Right lobe of liver (tissue), 4 donors: ENCODE measurements at regions not wholly inside any gene's neighbourhood (a gene's known extent, or its start where the extent isn't known, plus 50 kb on each side); places are given as distances from the start of the nearest gene placed in this dataset.

Source experiments
- POLR2A ChIP-seq: fragments of 450-650 bp; IDR thresholded peaks from one replicate; pipeline ENCODE4 v1.6.1; 2017; ENCODE audit warnings: antibody characterized with exemption, mild to moderate bottlenecking
- TF ChIP-seq, protein P1 (sequence below), 4 donors: fragments of 200-600 bp in 3 of 4; fragments of 450-650 bp in 1 of 4; IDR thresholded peaks; one replicate each; pipeline versions ENCODE4 v1.5.1 to v1.8.0; 2016 to 2022; ENCODE audit warnings: antibody characterized with exemption in 4 of 4, mild to moderate bottlenecking in 2 of 4
- donor health status: DM: no; HTN: no; CAD: no.
- donor health status: DM: no; HTN: no; CAD: no.
- donor health status: DM: no; HTN: yes; CAD: no.

DNA sequence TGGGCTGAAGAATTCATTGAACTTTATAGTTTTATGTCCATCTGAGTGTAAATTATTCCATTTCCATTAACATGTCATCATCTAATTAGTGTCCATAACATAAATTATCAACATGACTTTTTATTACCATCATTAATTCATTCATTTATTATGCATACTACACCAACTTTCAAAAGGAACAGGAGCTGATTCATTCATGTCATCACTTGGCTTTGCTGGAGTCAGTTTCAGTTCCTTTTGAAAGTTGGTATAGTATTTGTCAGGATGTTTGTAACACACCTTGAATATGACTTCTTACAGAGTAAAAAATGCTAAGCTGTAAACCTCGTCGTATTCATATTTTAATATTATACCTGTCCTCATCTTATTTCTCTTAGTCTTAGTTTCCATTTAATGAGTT is 298.0 kb upstream of the RBMS3 start:
- TF ChIP-seq POLR2A = no peak
- TF ChIP-seq, protein P1, sequence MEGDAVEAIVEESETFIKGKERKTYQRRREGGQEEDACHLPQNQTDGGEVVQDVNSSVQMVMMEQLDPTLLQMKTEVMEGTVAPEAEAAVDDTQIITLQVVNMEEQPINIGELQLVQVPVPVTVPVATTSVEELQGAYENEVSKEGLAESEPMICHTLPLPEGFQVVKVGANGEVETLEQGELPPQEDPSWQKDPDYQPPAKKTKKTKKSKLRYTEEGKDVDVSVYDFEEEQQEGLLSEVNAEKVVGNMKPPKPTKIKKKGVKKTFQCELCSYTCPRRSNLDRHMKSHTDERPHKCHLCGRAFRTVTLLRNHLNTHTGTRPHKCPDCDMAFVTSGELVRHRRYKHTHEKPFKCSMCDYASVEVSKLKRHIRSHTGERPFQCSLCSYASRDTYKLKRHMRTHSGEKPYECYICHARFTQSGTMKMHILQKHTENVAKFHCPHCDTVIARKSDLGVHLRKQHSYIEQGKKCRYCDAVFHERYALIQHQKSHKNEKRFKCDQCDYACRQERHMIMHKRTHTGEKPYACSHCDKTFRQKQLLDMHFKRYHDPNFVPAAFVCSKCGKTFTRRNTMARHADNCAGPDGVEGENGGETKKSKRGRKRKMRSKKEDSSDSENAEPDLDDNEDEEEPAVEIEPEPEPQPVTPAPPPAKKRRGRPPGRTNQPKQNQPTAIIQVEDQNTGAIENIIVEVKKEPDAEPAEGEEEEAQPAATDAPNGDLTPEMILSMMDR (IDR thresholded peaks at IDR 0.05) = no peak
